HEK293 (cell line): ENCODE measurements at regions not wholly inside any gene's neighbourhood (a gene's known extent, or its start where the extent isn't known, plus 50 kb on each side); places are given as distances from the start of the nearest gene placed in this dataset.

ENCODE experiments used
- CTCF ChIA-PET: fragments of 350-600 bp; formaldehyde crosslinking; extraction: SDS; loops from one replicate; lab custom pipeline; 2021; ENCODE audit warnings: antibody characterized with exemption; lab: Yijun Ruan, JAX
- POLR2A ChIA-PET: fragments of 300-600 bp; formaldehyde crosslinking; extraction: SDS; loops from one replicate; lab custom pipeline; 2020; ENCODE audit warnings: antibody characterized with exemption, inconsistent platforms; lab: Yijun Ruan, JAX
- H3K27ac ChIP-seq: fragments of 200-500 bp; sonication (Bioruptor generic); 2 replicates; pipeline ENCODE4 v1.5.1; 2014; ENCODE audit warnings: low read depth, low read length, control low read depth, inconsistent platforms; ENCODE audit errors: extremely low read depth
- H3K36me3 ChIP-seq, 2 experiments: fragments of 200-500 bp in 1 of 2; sonication (Bioruptor generic) in 1 of 2; 1 replicate in 1 of 2; 2 replicates in 1 of 2; pipeline ENCODE4 v1.5.1; 2014 to 2017; ENCODE audit warnings: inconsistent platforms in 2 of 2, low read length in 2 of 2; ENCODE audit not compliant: control insufficient read depth in 2 of 2, insufficient read depth in 1 of 2
- H3K4me1 ChIP-seq: fragments of 200-500 bp; sonication (Bioruptor generic); 2 replicates; pipeline ENCODE4 v1.5.1; 2014; ENCODE audit warnings: mild to moderate bottlenecking, low read length, inconsistent platforms; ENCODE audit not compliant: control insufficient read depth, insufficient read depth
- H3K4me3 ChIP-seq: 2 replicates; pipeline ENCODE4 v1.5.1; 2011; ENCODE audit warnings: low read depth, mild to moderate bottlenecking, control low read depth, low read length, moderate library complexity
- H3K9me3 ChIP-seq: fragments of 200-500 bp; sonication (Bioruptor generic); 2 replicates; pipeline ENCODE4 v1.5.1; 2014; ENCODE audit warnings: low read depth, low read length, inconsistent platforms; ENCODE audit not compliant: control insufficient read depth, insufficient read depth
- FEZF1 ChIP-seq: fragments of 450-650 bp; formaldehyde crosslinking; IDR thresholded peaks from 2 replicates; pipeline ENCODE4 v1.5.1; 2016; ENCODE audit warnings: missing biosample characterization, missing genetic modification characterization
- HOXD13 ChIP-seq: sonication (generic); formaldehyde crosslinking; IDR thresholded peaks from 2 replicates; pipeline ENCODE4 v1.8.0; 2022; ENCODE audit warnings: missing genetic modification reagents, borderline replicate concordance
- KLF1 ChIP-seq: fragments of 450-650 bp; formaldehyde crosslinking; IDR thresholded peaks from 2 replicates; pipeline ENCODE4 v1.5.1; 2016; ENCODE audit warnings: missing biosample characterization, missing genetic modification characterization
- MZF1 ChIP-seq: fragments of 450-650 bp; formaldehyde crosslinking; IDR thresholded peaks from 2 replicates; pipeline ENCODE4 v1.5.1; 2017; ENCODE audit warnings: missing biosample characterization, missing genetic modification characterization, borderline replicate concordance
- PRDM4 ChIP-seq: fragments of 450-650 bp; formaldehyde crosslinking; IDR thresholded peaks from 2 replicates; pipeline ENCODE4 v1.5.1; 2017; ENCODE audit warnings: missing biosample characterization, missing genetic modification characterization
- SCRT1 ChIP-seq: fragments of 450-650 bp; formaldehyde crosslinking; IDR thresholded peaks from 2 replicates; pipeline ENCODE4 v1.5.1; 2016; ENCODE audit warnings: missing biosample characterization, missing genetic modification characterization, borderline replicate concordance
- ZBTB17 ChIP-seq: fragments of 450-650 bp; formaldehyde crosslinking; IDR thresholded peaks from 2 replicates; pipeline ENCODE4 v1.5.1; 2016; ENCODE audit warnings: missing biosample characterization, missing genetic modification characterization
- ZNF148 ChIP-seq: fragments of 450-650 bp; formaldehyde crosslinking; IDR thresholded peaks from 2 replicates; pipeline ENCODE4 v1.5.0; 2017; ENCODE audit warnings: missing biosample characterization, missing genetic modification characterization, borderline replicate concordance
- ZNF175 ChIP-seq: fragments of 450-650 bp; formaldehyde crosslinking; IDR thresholded peaks from 2 replicates; pipeline ENCODE4 v1.5.1; 2016; ENCODE audit warnings: missing biosample characterization, missing genetic modification characterization
- ZNF2 ChIP-seq: fragments of 450-650 bp; formaldehyde crosslinking; IDR thresholded peaks from 2 replicates; pipeline ENCODE4 v1.5.1; 2016; ENCODE audit warnings: missing biosample characterization, missing genetic modification characterization
- ZNF211 ChIP-seq: fragments of 450-650 bp; formaldehyde crosslinking; IDR thresholded peaks from 2 replicates; pipeline ENCODE4 v1.5.1; 2016; ENCODE audit warnings: low read depth, missing biosample characterization, missing genetic modification characterization
- ZNF221 ChIP-seq: fragments of 450-650 bp; formaldehyde crosslinking; IDR thresholded peaks from 2 replicates; pipeline ENCODE4 v1.5.1; 2017; ENCODE audit warnings: missing biosample characterization, missing genetic modification characterization, borderline replicate concordance
- ZNF354C ChIP-seq: fragments of 450-650 bp; formaldehyde crosslinking; IDR thresholded peaks from 2 replicates; pipeline ENCODE4 v1.5.1; 2016; ENCODE audit warnings: missing biosample characterization, missing genetic modification characterization, low read depth, borderline replicate concordance
- ZNF366 ChIP-seq: fragments of 450-650 bp; formaldehyde crosslinking; conservative IDR thresholded peaks from 2 replicates; pipeline ENCODE4 v1.5.1; 2016; ENCODE audit warnings: missing biosample characterization, missing genetic modification characterization
- ZNF610 ChIP-seq: fragments of 450-650 bp; formaldehyde crosslinking; IDR thresholded peaks from 2 replicates; pipeline ENCODE4 v1.5.1; 2016; ENCODE audit warnings: missing biosample characterization, missing genetic modification characterization, borderline replicate concordance
- ZNF621 ChIP-seq: fragments of 450-650 bp; formaldehyde crosslinking; IDR thresholded peaks from 2 replicates; pipeline ENCODE4 v1.5.1; 2017; ENCODE audit warnings: missing biosample characterization, missing genetic modification characterization
- ZNF776 ChIP-seq: fragments of 450-650 bp; formaldehyde crosslinking; IDR thresholded peaks from 2 replicates; pipeline ENCODE4 v1.5.0; 2017; ENCODE audit warnings: missing biosample characterization, missing genetic modification characterization, borderline replicate concordance
- ZNF830 ChIP-seq: fragments of 450-650 bp; IDR thresholded peaks from 2 replicates; pipeline ENCODE4 v1.5.0; 2018; ENCODE audit warnings: missing biosample characterization, missing genetic modification characterization, low read depth, mild to moderate bottlenecking, moderate library complexity
- ZSCAN30 ChIP-seq: fragments of 450-650 bp; IDR thresholded peaks from 2 replicates; pipeline ENCODE4 v1.5.1; 2018; ENCODE audit warnings: missing biosample characterization, mild to moderate bottlenecking, missing genetic modification characterization, moderate library complexity
- TF ChIP-seq, protein P1 (sequence below): sonication (generic); formaldehyde crosslinking; IDR thresholded peaks from 2 replicates; pipeline ENCODE4 v1.8.1; 2022; ENCODE audit warnings: mild to moderate bottlenecking, moderate library complexity, missing genetic modification reagents
- TF ChIP-seq, protein P2 (sequence below): fragments of 450-650 bp; formaldehyde crosslinking; IDR thresholded peaks from 2 replicates; pipeline ENCODE4 v1.5.1; 2016; ENCODE audit warnings: missing biosample characterization, missing genetic modification characterization
- TF ChIP-seq, protein P3 (sequence below): fragments of 450-650 bp; formaldehyde crosslinking; IDR thresholded peaks from 2 replicates; pipeline ENCODE4 v1.5.1; 2016; ENCODE audit warnings: missing biosample characterization, missing genetic modification characterization
- TF ChIP-seq, protein P4 (sequence below): fragments of 450-650 bp; formaldehyde crosslinking; IDR thresholded peaks from 2 replicates; pipeline ENCODE4 v1.5.1; 2016; ENCODE audit warnings: missing biosample characterization, missing genetic modification characterization
- TF ChIP-seq, protein P5 (sequence below): fragments of 450-650 bp; formaldehyde crosslinking; IDR thresholded peaks from 2 replicates; pipeline ENCODE4 v1.5.1; 2016; ENCODE audit warnings: missing biosample characterization, missing genetic modification characterization

- no peak for TF ChIP-seq ZNF621 (tag by site-specific recombination)
- no peak for TF ChIP-seq PRDM4 (tag by site-specific recombination)
- TF ChIP-seq FEZF1 (tag by site-specific recombination), result no peak
- no peak for TF ChIP-seq MZF1 (tag by site-specific recombination)
- TF ChIP-seq, protein P1, sequence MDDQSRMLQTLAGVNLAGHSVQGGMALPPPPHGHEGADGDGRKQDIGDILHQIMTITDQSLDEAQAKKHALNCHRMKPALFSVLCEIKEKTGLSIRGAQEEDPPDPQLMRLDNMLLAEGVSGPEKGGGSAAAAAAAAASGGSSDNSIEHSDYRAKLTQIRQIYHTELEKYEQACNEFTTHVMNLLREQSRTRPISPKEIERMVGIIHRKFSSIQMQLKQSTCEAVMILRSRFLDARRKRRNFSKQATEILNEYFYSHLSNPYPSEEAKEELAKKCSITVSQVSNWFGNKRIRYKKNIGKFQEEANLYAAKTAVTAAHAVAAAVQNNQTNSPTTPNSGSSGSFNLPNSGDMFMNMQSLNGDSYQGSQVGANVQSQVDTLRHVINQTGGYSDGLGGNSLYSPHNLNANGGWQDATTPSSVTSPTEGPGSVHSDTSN (CRISPR knock-in tag), result no peak
- TF ChIP-seq ZNF830 (tag by site-specific recombination), result no peak
- no peak for TF ChIP-seq ZNF221 (tag by site-specific recombination)
- TF ChIP-seq SCRT1, result no peak
- no peak for TF ChIP-seq ZNF211 (tag by site-specific recombination)
- ChIA-PET POLR2A (no interaction called here), CTCF (interaction anchor here (1.0 kb wide), 1 partner anchor 38 kb away, joined by 4 read pairs; no protein-coding TSS in a partner anchor)
- Histone ChIP-seq H3K4me3 (no peak overlapping the region), H3K27ac (no peak overlapping the region), H3K4me1 (no peaks in the 10 kb centered on the region), H3K36me3 (no peaks in the 10 kb centered on the region; a peak in 1 of 3 replicates), H3K9me3 (no peaks in the 10 kb centered on the region)
Measured at GRCh38 chr18:23341983-23342382, 111.1 kb upstream of the RIOK3 start.

DNA sequence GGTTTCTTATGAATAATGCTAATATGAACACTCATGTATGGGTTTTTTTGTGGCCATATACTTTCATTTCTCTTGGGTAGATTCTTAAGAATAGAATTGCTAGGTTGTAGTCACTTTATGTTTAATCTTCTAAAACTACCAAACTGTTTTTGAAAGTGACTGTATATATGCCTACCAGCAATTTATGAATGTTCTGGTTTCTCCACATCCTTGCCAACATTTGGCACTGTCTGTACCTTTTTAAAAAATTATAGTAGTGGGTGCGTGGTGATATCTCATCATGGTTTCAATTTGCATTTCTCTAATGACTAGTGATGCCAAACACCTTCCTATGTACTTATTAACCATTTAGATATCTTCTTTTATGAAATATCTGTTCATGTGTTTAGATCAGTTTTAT lies 110.6 kb upstream of the RIOK3 start:
- ChIA-PET POLR2A (no interaction called here), CTCF (interaction anchor here (1.0 kb wide), 1 partner anchor 37 kb away, joined by 4 read pairs; no protein-coding TSS in a partner anchor)
- H3K9me3 ChIP-seq, result no peaks in the 10 kb centered on the region
- no peak overlapping the region for H3K27ac ChIP-seq
- no peak overlapping the region for H3K4me3 ChIP-seq
- H3K36me3 ChIP-seq, result no peaks in the 10 kb centered on the region; a peak in 1 of 3 replicates
- H3K4me1 ChIP-seq, result no peaks in the 10 kb centered on the region
- TF ChIP-seq, protein P2, sequence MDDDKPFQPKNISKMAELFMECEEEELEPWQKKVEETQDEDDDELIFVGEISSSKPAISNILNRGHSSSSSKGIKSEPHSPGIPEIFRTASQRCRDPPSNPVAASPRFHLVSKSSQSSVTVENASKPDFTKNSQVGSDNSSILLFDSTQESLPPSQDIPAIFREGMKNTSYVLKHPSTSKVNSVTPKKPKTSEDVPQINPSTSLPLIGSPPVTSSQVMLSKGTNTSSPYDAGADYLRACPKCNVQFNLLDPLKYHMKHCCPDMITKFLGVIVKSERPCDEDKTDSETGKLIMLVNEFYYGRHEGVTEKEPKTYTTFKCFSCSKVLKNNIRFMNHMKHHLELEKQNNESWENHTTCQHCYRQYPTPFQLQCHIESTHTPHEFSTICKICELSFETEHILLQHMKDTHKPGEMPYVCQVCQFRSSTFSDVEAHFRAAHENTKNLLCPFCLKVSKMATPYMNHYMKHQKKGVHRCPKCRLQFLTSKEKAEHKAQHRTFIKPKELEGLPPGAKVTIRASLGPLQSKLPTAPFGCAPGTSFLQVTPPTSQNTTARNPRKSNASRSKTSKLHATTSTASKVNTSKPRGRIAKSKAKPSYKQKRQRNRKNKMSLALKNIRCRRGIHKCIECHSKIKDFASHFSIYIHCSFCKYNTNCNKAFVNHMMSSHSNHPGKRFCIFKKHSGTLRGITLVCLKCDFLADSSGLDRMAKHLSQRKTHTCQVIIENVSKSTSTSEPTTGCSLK (tag by site-specific recombination), result no peak
- TF ChIP-seq, protein P3, sequence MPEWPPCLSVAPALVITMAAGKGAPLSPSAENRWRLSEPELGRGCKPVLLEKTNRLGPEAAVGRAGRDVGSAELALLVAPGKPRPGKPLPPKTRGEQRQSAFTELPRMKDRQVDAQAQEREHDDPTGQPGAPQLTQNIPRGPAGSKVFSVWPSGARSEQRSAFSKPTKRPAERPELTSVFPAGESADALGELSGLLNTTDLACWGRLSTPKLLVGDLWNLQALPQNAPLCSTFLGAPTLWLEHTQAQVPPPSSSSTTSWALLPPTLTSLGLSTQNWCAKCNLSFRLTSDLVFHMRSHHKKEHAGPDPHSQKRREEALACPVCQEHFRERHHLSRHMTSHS, result no peak
- TF ChIP-seq, protein P4, sequence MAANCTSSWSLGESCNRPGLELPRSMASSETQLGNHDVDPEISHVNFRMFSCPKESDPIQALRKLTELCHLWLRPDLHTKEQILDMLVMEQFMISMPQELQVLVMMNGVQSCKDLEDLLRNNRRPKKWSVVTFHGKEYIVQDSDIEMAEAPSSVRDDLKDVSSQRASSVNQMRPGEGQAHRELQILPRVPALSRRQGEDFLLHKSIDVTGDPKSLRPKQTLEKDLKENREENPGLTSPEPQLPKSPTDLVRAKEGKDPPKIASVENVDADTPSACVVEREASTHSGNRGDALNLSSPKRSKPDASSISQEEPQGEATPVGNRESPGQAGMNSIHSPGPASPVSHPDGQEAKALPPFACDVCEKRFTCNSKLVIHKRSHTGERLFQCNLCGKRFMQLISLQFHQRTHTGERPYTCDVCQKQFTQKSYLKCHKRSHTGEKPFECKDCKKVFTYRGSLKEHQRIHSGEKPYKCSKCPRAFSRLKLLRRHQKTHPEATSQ (tag by site-specific recombination), result no peak
- TF ChIP-seq ZNF366 (tag by site-specific recombination), result no peak
- no peak for TF ChIP-seq KLF1 (tag by site-specific recombination)
- TF ChIP-seq ZNF148 (tag by site-specific recombination), result no peak
- TF ChIP-seq ZNF175 (tag by site-specific recombination), result no peak
- no peak for TF ChIP-seq ZNF2 (tag by site-specific recombination)
- TF ChIP-seq HOXD13 (CRISPR knock-in tag), result no peak
- no peak for TF ChIP-seq ZSCAN30 (tag by site-specific recombination)
- no peak for TF ChIP-seq ZNF610 (tag by site-specific recombination)
- no peak for TF ChIP-seq ZBTB17
- TF ChIP-seq ZNF776 (tag by site-specific recombination), result no peak
- TF ChIP-seq ZNF354C (tag by site-specific recombination), result no peak
- TF ChIP-seq, protein P5, sequence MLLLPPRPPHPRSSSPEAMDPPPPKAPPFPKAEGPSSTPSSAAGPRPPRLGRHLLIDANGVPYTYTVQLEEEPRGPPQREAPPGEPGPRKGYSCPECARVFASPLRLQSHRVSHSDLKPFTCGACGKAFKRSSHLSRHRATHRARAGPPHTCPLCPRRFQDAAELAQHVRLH (tag by site-specific recombination), result no peak
